ENCODE measurements at regions not wholly inside any gene's neighbourhood (a gene's known extent, or its start where the extent isn't known, plus 50 kb on each side); places are given as distances from the start of the nearest gene placed in this dataset.
"Not testable (repeated sequence)": the region's sequence is repeated elsewhere in the genome, so short reads cannot be mapped to it uniquely, and the experiment has no call there.

GRCh38 chr12:41661141-41661765 lies 473.1 kb downstream of the PDZRN4 start:
- DNase-seq: no peak

- DNase-seq: no peak
Observed at GRCh38 chr12:41656454-41656853, 468.3 kb downstream of the PDZRN4 start.

- no peak for DNase-seq
Observed at GRCh38 chr12:41653386-41654326, 465.5 kb downstream of the PDZRN4 start.

- DNase-seq: no peak
Observed at GRCh38 chr12:41652981-41653380, 464.9 kb downstream of the PDZRN4 start.

GRCh38 chr12:41645624-41646023 lies 457.5 kb downstream of the PDZRN4 start:
- DNase-seq: no peak

GRCh38 chr12:41642808-41643207 lies 454.7 kb downstream of the PDZRN4 start:
- not testable (repeated sequence) for DNase-seq

GRCh38 chr12:41636653-41637052 lies 448.5 kb downstream of the PDZRN4 start:
- DNase-seq: no peak

GRCh38 chr12:41635626-41636364 lies 447.7 kb downstream of the PDZRN4 start:
- DNase-seq: no peak

- no peak for DNase-seq
Observed at GRCh38 chr12:41634091-41634490, 446.0 kb downstream of the PDZRN4 start.

GRCh38 chr12:41629611-41630010 lies 441.5 kb downstream of the PDZRN4 start:
- DNase-seq: no peak

GRCh38 chr12:41627476-41627875 lies 439.4 kb downstream of the PDZRN4 start:
- DNase-seq: no peak

GRCh38 chr12:41624571-41624970 lies 436.5 kb downstream of the PDZRN4 start:
- no peak for DNase-seq
